T-cell (primary cell): ENCODE measurements at regions not wholly inside any gene's neighbourhood (a gene's known extent, or its start where the extent isn't known, plus 50 kb on each side); places are given as distances from the start of the nearest gene placed in this dataset.

Experiments
- ATAC-seq, 4 experiments: fragments of 200-7000 bp in 3 of 4; fragments of 150-1000 bp in 1 of 4; cut with Tn5 transposase; replicated peaks in 1 of 4; 1 replicate in 3 of 4; 2 replicates in 1 of 4; pipeline ENCODE4 v1.10.0; 2021; ENCODE audit warnings: moderate library complexity in 3 of 4, mild to moderate bottlenecking in 2 of 4, moderate number of reproducible peaks in 1 of 4
- CTCF ChIA-PET, 2 donors: fragments of 300-600 bp; sonication (Branson Sonifier 250); formaldehyde crosslinking; loops; one replicate each; lab custom pipeline; 2022; ENCODE audit warnings: antibody characterized with exemption in 2 of 2; lab: Charles Lee
- POLR2A ChIA-PET, 2 donors: fragments of 300-600 bp; sonication (Branson Sonifier 250); formaldehyde crosslinking; loops; one replicate each; lab custom pipeline; 2022; ENCODE audit warnings: antibody characterized with exemption in 2 of 2; lab: Charles Lee
- DNase-seq, 35 experiments: peaks; one replicate each; pipeline versions ENCODE4 v3.0.0 to v3.0.0-alpha.2; 2013 to 2023
- H3K27ac ChIP-seq: one replicate; pipeline ENCODE4 v1.5.1; 2013; ENCODE audit warnings: low read length
- H3K27me3 ChIP-seq, 2 experiments: replicated peaks in 1 of 2; 1 replicate in 1 of 2; 2 replicates in 1 of 2; pipeline versions ENCODE4 v1.6.1 to v1.7.0; 2013; ENCODE audit warnings: low read length in 1 of 2, mixed read lengths in 1 of 2; ENCODE audit not compliant: control insufficient read depth in 2 of 2, insufficient read depth in 2 of 2; ENCODE audit errors: extremely low read depth in 1 of 2
- H3K36me3 ChIP-seq, 2 donors: 1 replicate in 1 of 2; 2 replicates in 1 of 2; pipeline versions ENCODE4 v1.6.1 to v1.7.0; 2013; ENCODE audit warnings: low read length in 1 of 2; ENCODE audit not compliant: control insufficient read depth in 2 of 2, insufficient read depth in 1 of 2; ENCODE audit errors: extremely low read depth in 1 of 2
- H3K4me1 ChIP-seq, 2 experiments: 1 replicate in 1 of 2; 2 replicates in 1 of 2; pipeline versions ENCODE4 v1.6.1 to v1.7.0; 2013; ENCODE audit warnings: low read length in 2 of 2, mixed read lengths in 1 of 2; ENCODE audit not compliant: insufficient read depth in 2 of 2, control insufficient read depth in 1 of 2; ENCODE audit errors: extremely low read depth in 1 of 2
- H3K4me3 ChIP-seq, 2 donors: 1 replicate in 1 of 2; 2 replicates in 1 of 2; pipeline versions ENCODE4 v1.5.1 to v1.7.0; 2013; ENCODE audit warnings: mild to moderate bottlenecking in 2 of 2, low read length in 1 of 2, moderate library complexity in 1 of 2; ENCODE audit not compliant: control insufficient read depth in 1 of 2; ENCODE audit errors: extremely low read depth in 1 of 2
- H3K9me3 ChIP-seq: 2 replicates; pipeline ENCODE4 v1.7.0; 2013
- H3K27ac Mint-ChIP-seq, 2 donors: one replicate each; pipeline ENCODE4 v1.8.0; 2020 to 2021; ENCODE audit warnings: mild to moderate bottlenecking in 2 of 2, mixed read lengths in 2 of 2
- H3K27me3 Mint-ChIP-seq, 2 donors: one replicate each; pipeline ENCODE4 v1.8.0; 2021 to 2022; ENCODE audit warnings: mixed read lengths in 2 of 2
- H3K36me3 Mint-ChIP-seq: one replicate; pipeline ENCODE4 v1.8.0; 2021; ENCODE audit warnings: mixed read lengths
- H3K4me1 Mint-ChIP-seq, 3 donors: one replicate each; pipeline ENCODE4 v1.8.0; 2020 to 2022; ENCODE audit warnings: mixed read lengths in 3 of 3, mild to moderate bottlenecking in 1 of 3
- H3K4me3 Mint-ChIP-seq, 3 donors: one replicate each; pipeline ENCODE4 v1.8.0; 2020 to 2022; ENCODE audit warnings: mild to moderate bottlenecking in 3 of 3, mixed read lengths in 3 of 3, moderate library complexity in 3 of 3
- H3K9me3 Mint-ChIP-seq, 3 donors: one replicate each; pipeline ENCODE4 v1.8.0; 2020 to 2022; ENCODE audit warnings: mixed read lengths in 3 of 3
- WGBS: methylation state at CpG from one replicate; pipeline ENCODE4 v1.1.5; 2013; ENCODE audit warnings: missing lambda C conversion rate; ENCODE audit not compliant: insufficient coverage; 5-methylcytosine and 5-hydroxymethylcytosine counted together

GRCh38 chr12:105862163-105862821, 276.5 kb downstream of the NUAK1 start:
- H3K27ac Mint-ChIP-seq: no peak overlapping the region
- Histone ChIP-seq H3K9me3 (no peaks in the 10 kb centered on the region), H3K4me3 (no peak overlapping the region), H3K27ac (no peak overlapping the region), H3K4me1 (no peaks in the 10 kb centered on the region), H3K36me3 (no peaks in the 10 kb centered on the region), H3K27me3 (peaks cover 0 to 8% of the 10 kb centered on the region in 2 experiments)
- WGBS: 80% methylated on average over 8 of the region's 10 CpGs
- no peaks in the 10 kb centered on the region for H3K36me3 Mint-ChIP-seq
- CTCF ChIA-PET: no interaction called here
- no peaks in the 10 kb centered on the region for H3K4me1 Mint-ChIP-seq
- ATAC-seq (no peak), DNase-seq (no peak)
- no peaks in the 10 kb centered on the region for H3K27me3 Mint-ChIP-seq
- H3K4me3 Mint-ChIP-seq: no peak overlapping the region
- POLR2A ChIA-PET: no interaction called here
- H3K9me3 Mint-ChIP-seq: peaks cover 0 to 6% (median 3%) of the 10 kb centered on the region in 3 donors

GRCh38 chr12:105864316-105864715, 274.4 kb downstream of the NUAK1 start:
- H3K36me3 Mint-ChIP-seq: no peaks in the 10 kb centered on the region
- WGBS: 65% methylated on average over 3 of the region's 4 CpGs
- CTCF ChIA-PET: no interaction called here

GRCh38 chr12:105864901-105865300, 273.9 kb downstream of the NUAK1 start:
- ATAC-seq: no peak
- H3K27me3 ChIP-seq: peaks cover 0 to 6% of the 10 kb centered on the region in 2 experiments
- 100% methylated on average over 2 of the region's 2 CpGs for WGBS
- H3K9me3 ChIP-seq: no peaks in the 10 kb centered on the region
- no peak overlapping the region for H3K27ac Mint-ChIP-seq
- ChIA-PET CTCF (no interaction called here), POLR2A (no interaction called here)
- no peaks in the 10 kb centered on the region for H3K36me3 Mint-ChIP-seq
- no peaks in the 10 kb centered on the region for H3K36me3 ChIP-seq
- no peaks in the 10 kb centered on the region for H3K27me3 Mint-ChIP-seq
- no peak for DNase-seq
- no peak overlapping the region for H3K4me3 Mint-ChIP-seq
- H3K4me1 Mint-ChIP-seq: no peaks in the 10 kb centered on the region
- H3K4me1 ChIP-seq: no peaks in the 10 kb centered on the region
- H3K27ac ChIP-seq: no peak overlapping the region
- H3K9me3 Mint-ChIP-seq: peaks cover 0 to 6% (median 3%) of the 10 kb centered on the region in 3 donors
- H3K4me3 ChIP-seq: no peak overlapping the region

More at GRCh38 chr12:105864316-105864715, 274.4 kb downstream of the NUAK1 start:
- no peak overlapping the region for H3K27ac Mint-ChIP-seq
- POLR2A ChIA-PET: no interaction called here
- Histone ChIP-seq H3K9me3 (no peaks in the 10 kb centered on the region), H3K27me3 (peaks cover 0 to 6% of the 10 kb centered on the region in 2 experiments), H3K36me3 (no peaks in the 10 kb centered on the region), H3K27ac (no peak overlapping the region), H3K4me3 (no peak overlapping the region), H3K4me1 (no peaks in the 10 kb centered on the region)
- ATAC-seq: no peak
- no peak overlapping the region for H3K4me3 Mint-ChIP-seq
- no peak for DNase-seq
- no peaks in the 10 kb centered on the region for H3K27me3 Mint-ChIP-seq
- H3K4me1 Mint-ChIP-seq: no peaks in the 10 kb centered on the region
- H3K9me3 Mint-ChIP-seq: peaks cover 0 to 6% (median 3%) of the 10 kb centered on the region in 3 donors

- Histone ChIP-seq H3K4me1 (no peaks in the 10 kb centered on the region), H3K36me3 (no peaks in the 10 kb centered on the region), H3K27me3 (peaks cover 0 to 4% of the 10 kb centered on the region in 2 experiments), H3K27ac (no peak overlapping the region), H3K4me3 (no peak overlapping the region), H3K9me3 (no peaks in the 10 kb centered on the region)
- Mint-ChIP-seq H3K4me3 (no peak overlapping the region), H3K36me3 (no peaks in the 10 kb centered on the region), H3K27me3 (peaks cover under 1 to 1% of the 10 kb centered on the region in 2 donors), H3K9me3 (peaks cover 0 to 5% (median 0%) of the 10 kb centered on the region in 3 donors), H3K27ac (no peak overlapping the region), H3K4me1 (no peaks in the 10 kb centered on the region)
- CTCF ChIA-PET: no interaction called here
- DNase-seq (no peak), ATAC-seq (no peak)
- POLR2A ChIA-PET: no interaction called here
- 57% methylated on average over 2 of the region's 6 CpGs for WGBS
These were observed 272.9 kb downstream of the NUAK1 start for GRCh38 chr12:105865886-105866285.

- Mint-ChIP-seq H3K36me3 (no peaks in the 10 kb centered on the region), H3K4me3 (no peak overlapping the region), H3K9me3 (peaks cover 0 to 7% (median 5%) of the 10 kb centered on the region in 3 donors), H3K4me1 (no peaks in the 10 kb centered on the region), H3K27ac (no peak overlapping the region), H3K27me3 (peaks cover 2 to 5% of the 10 kb centered on the region in 2 donors)
- Histone ChIP-seq H3K4me1 (no peaks in the 10 kb centered on the region), H3K4me3 (no peak overlapping the region), H3K27ac (no peak overlapping the region), H3K36me3 (no peaks in the 10 kb centered on the region), H3K27me3 (no peaks in the 10 kb centered on the region), H3K9me3 (no peaks in the 10 kb centered on the region)
- ChIA-PET CTCF (no interaction called here), POLR2A (no interaction called here)
- DNase-seq (no peak), ATAC-seq (no peak)
These were observed 264.6 kb downstream of the NUAK1 start for GRCh38 chr12:105874121-105874520.

- ATAC-seq: no peak
- CTCF ChIA-PET: no interaction called here
These were observed 262.3 kb downstream of the NUAK1 start for GRCh38 chr12:105876396-105876927.

More at GRCh38 chr12:105876396-105876927, 262.3 kb downstream of the NUAK1 start:
- Histone ChIP-seq H3K27ac (no peak overlapping the region), H3K4me3 (no peak overlapping the region), H3K4me1 (no peaks in the 10 kb centered on the region), H3K9me3 (no peaks in the 10 kb centered on the region), H3K27me3 (no peaks in the 10 kb centered on the region), H3K36me3 (no peaks in the 10 kb centered on the region)
- Mint-ChIP-seq H3K9me3 (peaks cover 0 to 5% (median 0%) of the 10 kb centered on the region in 3 donors), H3K4me1 (no peaks in the 10 kb centered on the region), H3K27me3 (no peaks in the 10 kb centered on the region), H3K4me3 (no peak overlapping the region), H3K27ac (no peak overlapping the region), H3K36me3 (no peaks in the 10 kb centered on the region)
- no peak for DNase-seq
- no CpG with 5 or more reads among the region's 2 CpGs for WGBS
- POLR2A ChIA-PET: no interaction called here
